Mucosa of descending colon (tissue), 3 donors: ENCODE measurements at regions not wholly inside any gene's neighbourhood (a gene's known extent, or its start where the extent isn't known, plus 50 kb on each side); places are given as distances from the start of the nearest gene placed in this dataset.
"Not testable (repeated sequence)": the region's sequence is repeated elsewhere in the genome, so short reads cannot be mapped to it uniquely, and the experiment has no call there.

Source experiments
- ATAC-seq: fragments of 200-7000 bp; cut with Tn5 transposase; one replicate; pipeline ENCODE4 v1.9.1; 2020; ENCODE audit warnings: mild to moderate bottlenecking, moderate library complexity
- DNase-seq, 3 donors: peaks; one replicate each; pipeline ENCODE4 v3.0.0-alpha.2; 2020
- H3K36me3 ChIP-seq: fragments of 200-600 bp; one replicate; pipeline ENCODE4 v1.8.0; 2021; ENCODE audit warnings: low read depth, mild to moderate bottlenecking
- H3K4me1 ChIP-seq: fragments of 200-600 bp; one replicate; pipeline ENCODE4 v1.8.0; 2021; ENCODE audit warnings: low read depth, mild to moderate bottlenecking
- H3K4me3 ChIP-seq: fragments of 200-600 bp; one replicate; pipeline ENCODE4 v1.8.0; 2021; ENCODE audit warnings: mild to moderate bottlenecking
- H3K9me3 ChIP-seq: fragments of 200-600 bp; one replicate; pipeline ENCODE4 v1.8.0; 2021; ENCODE audit warnings: mild to moderate bottlenecking
- CTCF ChIP-seq: fragments of 200-600 bp; IDR thresholded peaks from one replicate; pipeline ENCODE4 v1.8.0; 2022; ENCODE audit warnings: antibody characterized with exemption, mild to moderate bottlenecking
- intact Hi-C, 2 donors: fragments of 100-400 bp; cut with DNase I in 1 of 2; cut with micrococcal nuclease in 1 of 2; formaldehyde crosslinking; loops; one replicate each; pipeline versions ENCODE4 v1.11.0 to v1.11.1; 2022; cut with DNase I, micrococcal nuclease
- donor health status: DM: no; HTN: no; CAD: no; lungs with moderate emphysema.
- donor health status: DM: no; HTN: no; CAD: no.
- donor health status: DM: no; HTN: yes; CAD: no.

- no peaks in the 10 kb centered on the region for H3K9me3 ChIP-seq
- ATAC-seq (no peak), DNase-seq (no peak)
- intact Hi-C loops = no loop called here
- H3K4me1 ChIP-seq = no peaks in the 10 kb centered on the region
- H3K36me3 ChIP-seq = no peaks in the 10 kb centered on the region
- no peak overlapping the region for H3K4me3 ChIP-seq
- TF ChIP-seq CTCF = no peak
Observed at GRCh38 chrY:7320751-7321150, 409.2 kb upstream of the AMELY start.

- H3K4me3 ChIP-seq, H3K36me3 ChIP-seq, DNase-seq, intact Hi-C loops, ATAC-seq, H3K9me3 ChIP-seq, H3K4me1 ChIP-seq: not testable (repeated sequence)
Observed at GRCh38 chrY:7320171-7320570, 408.6 kb upstream of the AMELY start.

- DNase-seq = no peak
- intact Hi-C loops = no loop called here
- ATAC-seq = no peak
- no peaks in the 10 kb centered on the region for H3K36me3 ChIP-seq
- no peaks in the 10 kb centered on the region for H3K9me3 ChIP-seq
- no peak for TF ChIP-seq CTCF
- no peak overlapping the region for H3K4me3 ChIP-seq
- H3K4me1 ChIP-seq = no peaks in the 10 kb centered on the region
Observed at GRCh38 chrY:7318122-7318521, 406.6 kb upstream of the AMELY start.

GRCh38 chrY:7317571-7317970 is 406.0 kb upstream of the AMELY start:
- ATAC-seq = no peak
- intact Hi-C loops = no loop called here
- no peaks in the 10 kb centered on the region for H3K4me1 ChIP-seq
- H3K9me3 ChIP-seq = no peaks in the 10 kb centered on the region
- no peak for DNase-seq
- no peaks in the 10 kb centered on the region for H3K36me3 ChIP-seq
- TF ChIP-seq CTCF = no peak
- no peak overlapping the region for H3K4me3 ChIP-seq

GRCh38 chrY:7310482-7311269 is 399.1 kb upstream of the AMELY start:
- intact Hi-C loops = no loop called here
- Histone ChIP-seq H3K4me1 (no peaks in the 10 kb centered on the region), H3K36me3 (no peaks in the 10 kb centered on the region), H3K9me3 (no peaks in the 10 kb centered on the region), H3K4me3 (no peak overlapping the region)
- DNase-seq = peak in 1 of 3 donors; percentile 10
- ATAC-seq = no peak
- TF ChIP-seq CTCF = no peak

- ATAC-seq = no peak
- no peak for TF ChIP-seq CTCF
- H3K36me3 ChIP-seq = no peaks in the 10 kb centered on the region
- no peaks in the 10 kb centered on the region for H3K4me1 ChIP-seq
- no peak overlapping the region for H3K4me3 ChIP-seq
- no peaks in the 10 kb centered on the region for H3K9me3 ChIP-seq
- DNase-seq = no peak
- intact Hi-C loops = no loop called here
Observed at GRCh38 chrY:7308816-7309215, 397.3 kb upstream of the AMELY start.
